Peyer's patch (tissue), 4 donors: ENCODE measurements at regions not wholly inside any gene's neighbourhood (a gene's known extent, or its start where the extent isn't known, plus 50 kb on each side); places are given as distances from the start of the nearest gene placed in this dataset.

Experiments
- POLR2A ChIP-seq, 2 donors: fragments of 450-650 bp; IDR thresholded peaks; one replicate each; pipeline ENCODE4 v1.5.1; 2017; ENCODE audit warnings: antibody characterized with exemption in 2 of 2, mild to moderate bottlenecking in 2 of 2, moderate library complexity in 2 of 2
- TF ChIP-seq, protein P1 (sequence below), 6 experiments: fragments of 450-650 bp in 4 of 6; fragments of 200-600 bp in 2 of 6; sonication (generic) in 1 of 6; IDR thresholded peaks; one replicate each; pipeline ENCODE4 v1.5.1; 2017 to 2019; ENCODE audit warnings: antibody characterized with exemption in 6 of 6, mild to moderate bottlenecking in 3 of 6, moderate library complexity in 1 of 6

DNA sequence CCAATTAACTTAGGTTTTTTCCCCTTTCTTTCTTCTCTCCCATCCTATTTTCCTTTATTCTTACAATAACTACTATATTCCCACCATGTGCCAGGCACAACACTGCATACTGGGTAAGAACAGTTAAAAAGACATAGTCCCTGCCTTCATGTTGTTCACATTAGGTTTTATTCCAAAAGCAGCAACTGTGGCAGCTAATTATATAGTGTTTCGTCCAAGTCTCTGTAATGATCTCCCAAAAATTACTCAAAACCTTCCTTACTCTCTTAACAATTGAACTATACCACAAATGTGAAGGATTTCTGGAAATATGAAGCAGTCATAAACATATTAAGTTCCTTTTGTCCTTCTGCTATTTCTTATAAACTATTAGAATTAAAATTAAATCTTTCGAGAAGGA, 184.1 kb upstream of the C11orf58 start:
- TF ChIP-seq, protein P1, sequence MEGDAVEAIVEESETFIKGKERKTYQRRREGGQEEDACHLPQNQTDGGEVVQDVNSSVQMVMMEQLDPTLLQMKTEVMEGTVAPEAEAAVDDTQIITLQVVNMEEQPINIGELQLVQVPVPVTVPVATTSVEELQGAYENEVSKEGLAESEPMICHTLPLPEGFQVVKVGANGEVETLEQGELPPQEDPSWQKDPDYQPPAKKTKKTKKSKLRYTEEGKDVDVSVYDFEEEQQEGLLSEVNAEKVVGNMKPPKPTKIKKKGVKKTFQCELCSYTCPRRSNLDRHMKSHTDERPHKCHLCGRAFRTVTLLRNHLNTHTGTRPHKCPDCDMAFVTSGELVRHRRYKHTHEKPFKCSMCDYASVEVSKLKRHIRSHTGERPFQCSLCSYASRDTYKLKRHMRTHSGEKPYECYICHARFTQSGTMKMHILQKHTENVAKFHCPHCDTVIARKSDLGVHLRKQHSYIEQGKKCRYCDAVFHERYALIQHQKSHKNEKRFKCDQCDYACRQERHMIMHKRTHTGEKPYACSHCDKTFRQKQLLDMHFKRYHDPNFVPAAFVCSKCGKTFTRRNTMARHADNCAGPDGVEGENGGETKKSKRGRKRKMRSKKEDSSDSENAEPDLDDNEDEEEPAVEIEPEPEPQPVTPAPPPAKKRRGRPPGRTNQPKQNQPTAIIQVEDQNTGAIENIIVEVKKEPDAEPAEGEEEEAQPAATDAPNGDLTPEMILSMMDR (IDR thresholded peaks at IDR 0.05): no peak
- TF ChIP-seq POLR2A (IDR thresholded peaks at IDR 0.05): no peak
